ENCODE measurements at regions not wholly inside any gene's neighbourhood (a gene's known extent, or its start where the extent isn't known, plus 50 kb on each side); places are given as distances from the start of the nearest gene placed in this dataset.

GRCh38 chr3:177754508-177754921 lies 557.2 kb upstream of the TBL1XR1 start:
- TF ChIP-seq POLR2AphosphoS5 (IDR thresholded peaks at IDR 0.05) (no peak), CTCF (IDR thresholded peaks at IDR 0.05 in 8 of 11, conservative IDR thresholded peaks at IDR 0.05 in 3 of 11) (no peak)

Measured in spleen (tissue), 7 donors.